CD14-positive monocyte (primary cell): ENCODE measurements at regions not wholly inside any gene's neighbourhood (a gene's known extent, or its start where the extent isn't known, plus 50 kb on each side); places are given as distances from the start of the nearest gene placed in this dataset.

ENCODE experiments used
- DNase-seq, 3 donors: peaks; one replicate each; pipeline ENCODE4 v3.0.0-alpha.2; 2011 to 2022
- H2AFZ ChIP-seq: 2 replicates; pipeline ENCODE4 v1.6.0; 2012; ENCODE audit warnings: mild to moderate bottlenecking, low read depth, low read length, inconsistent platforms; ENCODE audit not compliant: insufficient read depth, poor library complexity, severe bottlenecking
- H3K27ac ChIP-seq, 2 donors: 1 replicate in 1 of 2; 2 replicates in 1 of 2; pipeline ENCODE4 v1.5.1; 2012 to 2013; ENCODE audit warnings: low read length in 2 of 2, control low read depth in 1 of 2, inconsistent platforms in 1 of 2, low read depth in 1 of 2, mild to moderate bottlenecking in 1 of 2
- H3K27me3 ChIP-seq, 2 donors: one replicate each; pipeline versions ENCODE4 v1.6.0 to v1.6.1; 2011 to 2013; ENCODE audit warnings: low read length in 2 of 2; ENCODE audit not compliant: control insufficient read depth in 2 of 2, insufficient read depth in 2 of 2
- H3K36me3 ChIP-seq, 2 donors: replicated peaks in 1 of 2; 1 replicate in 1 of 2; 2 replicates in 1 of 2; pipeline versions ENCODE4 v1.5.1 to v1.6.1; 2012 to 2013; ENCODE audit warnings: low read length in 2 of 2, control low read depth in 1 of 2, inconsistent platforms in 1 of 2, mild to moderate bottlenecking in 1 of 2; ENCODE audit not compliant: insufficient read depth in 2 of 2, control insufficient read depth in 1 of 2
- H3K4me1 ChIP-seq, 2 donors: 1 replicate in 1 of 2; 2 replicates in 1 of 2; pipeline versions ENCODE4 v1.5.1 to v1.6.1; 2012 to 2013; ENCODE audit warnings: low read length in 2 of 2, control low read depth in 1 of 2, inconsistent platforms in 1 of 2, mild to moderate bottlenecking in 1 of 2, moderate library complexity in 1 of 2; ENCODE audit not compliant: insufficient read depth in 2 of 2, control insufficient read depth in 1 of 2
- H3K4me2 ChIP-seq: replicated peaks from 2 replicates; pipeline ENCODE3; 2012; ENCODE audit warnings: low read length, moderate library complexity, mild to moderate bottlenecking; ENCODE audit not compliant: poor library complexity, severe bottlenecking; ENCODE audit errors: extremely low read depth
- H3K4me3 ChIP-seq, 3 experiments: fragments of 200-600 bp in 1 of 3; sonication (generic) in 1 of 3; replicated peaks in 1 of 3; 1 replicate in 2 of 3; 2 replicates in 1 of 3; pipeline ENCODE4 v1.5.1; 2011 to 2013; ENCODE audit warnings: low read length in 3 of 3, mild to moderate bottlenecking in 3 of 3, control low read depth in 2 of 3, low read depth in 2 of 3, inconsistent platforms in 1 of 3, moderate library complexity in 1 of 3
- H3K79me2 ChIP-seq: 2 replicates; pipeline ENCODE4 v1.6.0; 2012; ENCODE audit warnings: mild to moderate bottlenecking, control low read depth, inconsistent platforms, low read length, moderate library complexity; ENCODE audit not compliant: insufficient read depth
- H3K9ac ChIP-seq: 2 replicates; pipeline ENCODE4 v1.6.0; 2017; ENCODE audit warnings: low read length, mild to moderate bottlenecking; ENCODE audit not compliant: insufficient read depth, poor library complexity, severe bottlenecking
- H3K9me3 ChIP-seq, 2 donors: replicated peaks in 1 of 2; 1 replicate in 1 of 2; 2 replicates in 1 of 2; pipeline versions ENCODE4 v1.5.1 to v1.6.1; 2012 to 2013; ENCODE audit warnings: low read length in 2 of 2, control low read depth in 1 of 2; ENCODE audit not compliant: control insufficient read depth in 1 of 2, insufficient read depth in 1 of 2
- H4K20me1 ChIP-seq: 2 replicates; pipeline ENCODE4 v1.6.0; 2012; ENCODE audit warnings: mild to moderate bottlenecking, low read length, control low read depth, moderate library complexity; ENCODE audit not compliant: insufficient read depth
- H3K27ac Mint-ChIP-seq, 7 donors: one replicate each; pipeline ENCODE4 v1.8.0; 2020; ENCODE audit warnings: mild to moderate bottlenecking in 7 of 7, mixed read lengths in 7 of 7, moderate library complexity in 6 of 7, inconsistent platforms in 2 of 7
- H3K27me3 Mint-ChIP-seq, 3 donors: one replicate each; pipeline ENCODE4 v1.8.0; 2021 to 2022; ENCODE audit warnings: low read depth in 3 of 3, mild to moderate bottlenecking in 3 of 3, mixed read lengths in 3 of 3, moderate library complexity in 3 of 3, inconsistent platforms in 1 of 3
- H3K36me3 Mint-ChIP-seq, 2 donors: one replicate each; pipeline ENCODE4 v1.8.0; 2020; ENCODE audit warnings: mixed read lengths in 2 of 2, inconsistent platforms in 1 of 2, mild to moderate bottlenecking in 1 of 2
- H3K4me1 Mint-ChIP-seq: one replicate; pipeline ENCODE4 v1.8.0; 2020; ENCODE audit warnings: mild to moderate bottlenecking, mixed read lengths
- H3K4me3 Mint-ChIP-seq, 2 donors: one replicate each; pipeline ENCODE4 v1.8.0; 2020; ENCODE audit warnings: mild to moderate bottlenecking in 2 of 2, mixed read lengths in 2 of 2, moderate library complexity in 1 of 2
- H3K9me3 Mint-ChIP-seq, 7 donors: one replicate each; pipeline ENCODE4 v1.8.0; 2020 to 2022; ENCODE audit warnings: mixed read lengths in 7 of 7, mild to moderate bottlenecking in 6 of 7, moderate library complexity in 6 of 7, inconsistent platforms in 2 of 7
- CTCF ChIP-seq: fragments of 200-600 bp; IDR thresholded peaks from one replicate; pipeline ENCODE4 v1.8.0; 2022; ENCODE audit warnings: antibody characterized with exemption, mild to moderate bottlenecking
- WGBS: methylation state at CpG from one replicate; pipeline ENCODE4 v1.1.5; 2013; ENCODE audit warnings: missing lambda C conversion rate; ENCODE audit not compliant: insufficient coverage; 5-methylcytosine and 5-hydroxymethylcytosine counted together
- intact Hi-C, 2 donors: fragments of 100-400 bp; cut with micrococcal nuclease; formaldehyde crosslinking; loops; one replicate each; pipeline versions ENCODE4 v1.15.0 to v1.15.1; 2023

- Mint-ChIP-seq H3K4me1 (no peaks in the 10 kb centered on the region), H3K27ac (no peak overlapping the region), H3K4me3 (no peak overlapping the region), H3K9me3 (no peaks in the 10 kb centered on the region), H3K27me3 (peaks cover 3 to 8% (median 6%) of the 10 kb centered on the region in 3 donors), H3K36me3 (no peaks in the 10 kb centered on the region)
- TF ChIP-seq CTCF = no peak
- WGBS = 90% methylated on average over 4 of the region's 6 CpGs
- DNase-seq = no peak
- Histone ChIP-seq H3K9me3 (no peaks in the 10 kb centered on the region), H2AFZ (no peak overlapping the region), H3K27me3 (no peaks in the 10 kb centered on the region), H3K27ac (no peak overlapping the region), H3K9ac (no peak overlapping the region), H3K4me2 (no peak overlapping the region), H3K4me3 (no peak overlapping the region), H4K20me1 (no peaks in the 10 kb centered on the region), H3K36me3 (no peaks in the 10 kb centered on the region), H3K4me1 (no peaks in the 10 kb centered on the region), H3K79me2 (no peaks in the 10 kb centered on the region)
- intact Hi-C loops = no loop called here
Measured at GRCh38 chr1:37244083-37244480, 209.8 kb upstream of the GRIK3 start.

- no peaks in the 10 kb centered on the region for H3K4me1 ChIP-seq
- TF ChIP-seq CTCF = no peak
- Mint-ChIP-seq H3K36me3 (no peaks in the 10 kb centered on the region), H3K4me1 (no peaks in the 10 kb centered on the region), H3K9me3 (no peaks in the 10 kb centered on the region), H3K27ac (no peak overlapping the region), H3K4me3 (no peak overlapping the region), H3K27me3 (peaks cover 2 to 11% (median 5%) of the 10 kb centered on the region in 3 donors)
- H3K36me3 ChIP-seq = no peaks in the 10 kb centered on the region
- H3K4me3 ChIP-seq = no peak overlapping the region
- no peak overlapping the region for H2AFZ ChIP-seq
- no CpG with 5 or more reads among the region's 3 CpGs for WGBS
- no peak overlapping the region for H3K27ac ChIP-seq
- no peaks in the 10 kb centered on the region for H3K9me3 ChIP-seq
- no peaks in the 10 kb centered on the region for H3K79me2 ChIP-seq
- H4K20me1 ChIP-seq = no peaks in the 10 kb centered on the region
- DNase-seq = no peak
- H3K4me2 ChIP-seq = no peak overlapping the region
- H3K9ac ChIP-seq = no peak overlapping the region
- no peaks in the 10 kb centered on the region for H3K27me3 ChIP-seq
- intact Hi-C loops = no loop called here
Measured at GRCh38 chr1:37244815-37245214, 210.5 kb upstream of the GRIK3 start.
